ENCODE measurements at regions not wholly inside any gene's neighbourhood (a gene's known extent, or its start where the extent isn't known, plus 50 kb on each side); places are given as distances from the start of the nearest gene placed in this dataset.

GRCh38 chr5:12477554-12477953 lies 573.3 kb upstream of the CTNND2 start:
- H3K4me1 Mint-ChIP-seq (ENCODE audit: low read depth in 2 of 2), result no peaks in the 10 kb centered on the region
- peaks cover 3% of the 10 kb centered on the region for H3K9me3 Mint-ChIP-seq
- ATAC-seq (no peak), DNase-seq (ENCODE audit: low spot score) (no peak)
- H3K4me3 Mint-ChIP-seq, result no peak overlapping the region
- H3K27ac Mint-ChIP-seq, result no peak overlapping the region
- no peaks in the 10 kb centered on the region for H3K27me3 Mint-ChIP-seq
- H3K36me3 Mint-ChIP-seq, result no peaks in the 10 kb centered on the region

GRCh38 chr5:12467799-12468198 lies 563.6 kb upstream of the CTNND2 start:
- H3K4me3 Mint-ChIP-seq, result no peak overlapping the region
- H3K36me3 Mint-ChIP-seq, result peaks cover 11% of the 10 kb centered on the region
- peaks cover 32% of the 10 kb centered on the region for H3K9me3 Mint-ChIP-seq
- no peak for ATAC-seq
- H3K4me1 Mint-ChIP-seq (ENCODE audit: low read depth in 2 of 2), result no peaks in the 10 kb centered on the region
- no peak overlapping the region for H3K27ac Mint-ChIP-seq
- no peak for DNase-seq (ENCODE audit: low spot score)
- no peaks in the 10 kb centered on the region for H3K27me3 Mint-ChIP-seq

GRCh38 chr5:12460493-12461261 lies 556.4 kb upstream of the CTNND2 start:
- peaks cover 15% of the 10 kb centered on the region for H3K9me3 Mint-ChIP-seq
- no peak overlapping the region for H3K27ac Mint-ChIP-seq
- H3K36me3 Mint-ChIP-seq, result no peaks in the 10 kb centered on the region
- H3K4me1 Mint-ChIP-seq (ENCODE audit: low read depth in 2 of 2), result no peaks in the 10 kb centered on the region
- H3K4me3 Mint-ChIP-seq, result no peak overlapping the region
- DNase-seq (ENCODE audit: low spot score) (no peak), ATAC-seq (no peak)
- no peaks in the 10 kb centered on the region for H3K27me3 Mint-ChIP-seq

- Mint-ChIP-seq H3K27me3 (no peaks in the 10 kb centered on the region), H3K36me3 (no peaks in the 10 kb centered on the region), H3K4me3 (no peak overlapping the region), H3K4me1 (ENCODE audit: low read depth in 2 of 2) (no peaks in the 10 kb centered on the region), H3K27ac (no peak overlapping the region), H3K9me3 (peaks cover 15% of the 10 kb centered on the region)
- DNase-seq (ENCODE audit: low spot score) (no peak), ATAC-seq (no peak)
Observed at GRCh38 chr5:12459326-12459725, 555.1 kb upstream of the CTNND2 start.

GRCh38 chr5:12419075-12419474 lies 514.8 kb upstream of the CTNND2 start:
- Mint-ChIP-seq H3K36me3 (no peaks in the 10 kb centered on the region), H3K4me1 (ENCODE audit: low read depth in 2 of 2) (no peaks in the 10 kb centered on the region), H3K27ac (no peak overlapping the region), H3K4me3 (no peak overlapping the region), H3K9me3 (peaks cover 16% of the 10 kb centered on the region), H3K27me3 (no peaks in the 10 kb centered on the region)
- ATAC-seq, result no peak
- DNase-seq (ENCODE audit: low spot score), result no peak

- Mint-ChIP-seq H3K27ac (no peak overlapping the region), H3K4me3 (no peak overlapping the region), H3K36me3 (no peaks in the 10 kb centered on the region), H3K27me3 (no peaks in the 10 kb centered on the region), H3K9me3 (peaks cover 18% of the 10 kb centered on the region), H3K4me1 (ENCODE audit: low read depth in 2 of 2) (no peaks in the 10 kb centered on the region)
- no peak for DNase-seq (ENCODE audit: low spot score)
- no peak for ATAC-seq
Observed at GRCh38 chr5:12413585-12413984, 509.3 kb upstream of the CTNND2 start.

- H3K36me3 Mint-ChIP-seq, result no peaks in the 10 kb centered on the region
- H3K27ac Mint-ChIP-seq, result no peak overlapping the region
- DNase-seq (ENCODE audit: low spot score) (no peak), ATAC-seq (no peak)
- H3K4me1 Mint-ChIP-seq (ENCODE audit: low read depth in 2 of 2), result no peaks in the 10 kb centered on the region
- H3K4me3 Mint-ChIP-seq, result no peak overlapping the region
- peaks cover 18% of the 10 kb centered on the region for H3K9me3 Mint-ChIP-seq
- H3K27me3 Mint-ChIP-seq, result no peaks in the 10 kb centered on the region
Observed at GRCh38 chr5:12413075-12413474, 508.8 kb upstream of the CTNND2 start.

GRCh38 chr5:12399868-12400267 lies 495.6 kb upstream of the CTNND2 start:
- Mint-ChIP-seq H3K4me1 (ENCODE audit: low read depth in 2 of 2) (no peaks in the 10 kb centered on the region), H3K36me3 (no peaks in the 10 kb centered on the region), H3K27me3 (no peaks in the 10 kb centered on the region), H3K9me3 (peaks cover 10% of the 10 kb centered on the region), H3K27ac (no peak overlapping the region), H3K4me3 (no peak overlapping the region)
- DNase-seq (ENCODE audit: low spot score), result no peak
- ATAC-seq, result no peak

- DNase-seq (ENCODE audit: low spot score) (no peak), ATAC-seq (no peak)
- H3K27me3 Mint-ChIP-seq, result no peaks in the 10 kb centered on the region
- H3K36me3 Mint-ChIP-seq, result peaks cover 4% of the 10 kb centered on the region
- peaks cover 4% of the 10 kb centered on the region for H3K9me3 Mint-ChIP-seq
- no peak overlapping the region for H3K4me3 Mint-ChIP-seq
- no peak overlapping the region for H3K27ac Mint-ChIP-seq
- no peaks in the 10 kb centered on the region for H3K4me1 Mint-ChIP-seq (ENCODE audit: low read depth in 2 of 2)
Observed at GRCh38 chr5:12392246-12392645, 488.0 kb upstream of the CTNND2 start.

GRCh38 chr5:12385095-12385494 lies 480.8 kb upstream of the CTNND2 start:
- no peak for ATAC-seq
- no peak overlapping the region for H3K27ac Mint-ChIP-seq

GRCh38 chr5:12384005-12384404 lies 479.8 kb upstream of the CTNND2 start:
- DNase-seq (ENCODE audit: low spot score), result no peak

More at GRCh38 chr5:12385095-12385494, 480.8 kb upstream of the CTNND2 start:
- Mint-ChIP-seq H3K4me1 (ENCODE audit: low read depth in 2 of 2) (no peaks in the 10 kb centered on the region), H3K9me3 (peaks cover 29% of the 10 kb centered on the region), H3K27me3 (no peaks in the 10 kb centered on the region), H3K4me3 (no peak overlapping the region), H3K36me3 (no peaks in the 10 kb centered on the region)
- DNase-seq (ENCODE audit: low spot score), result no peak

GRCh38 chr5:12367973-12368372 lies 463.7 kb upstream of the CTNND2 start:
- H3K4me3 Mint-ChIP-seq, result no peak overlapping the region
- DNase-seq (ENCODE audit: low spot score), result no peak
- peaks cover 7% of the 10 kb centered on the region for H3K9me3 Mint-ChIP-seq
- no peaks in the 10 kb centered on the region for H3K36me3 Mint-ChIP-seq
- H3K27me3 Mint-ChIP-seq, result no peaks in the 10 kb centered on the region
- H3K4me1 Mint-ChIP-seq (ENCODE audit: low read depth in 2 of 2), result no peaks in the 10 kb centered on the region
- no peak overlapping the region for H3K27ac Mint-ChIP-seq
- ATAC-seq, result no peak

More at GRCh38 chr5:12384005-12384404, 479.8 kb upstream of the CTNND2 start:
- Mint-ChIP-seq H3K36me3 (no peaks in the 10 kb centered on the region), H3K4me1 (ENCODE audit: low read depth in 2 of 2) (no peaks in the 10 kb centered on the region), H3K4me3 (no peak overlapping the region), H3K27ac (no peak overlapping the region), H3K9me3 (peaks cover 35% of the 10 kb centered on the region), H3K27me3 (no peaks in the 10 kb centered on the region)
- no peak for ATAC-seq

- H3K9me3 Mint-ChIP-seq, result peaks cover 19% of the 10 kb centered on the region
- H3K36me3 Mint-ChIP-seq, result peaks cover 11% of the 10 kb centered on the region
- no peaks in the 10 kb centered on the region for H3K4me1 Mint-ChIP-seq (ENCODE audit: low read depth in 2 of 2)
- no peak overlapping the region for H3K27ac Mint-ChIP-seq
- H3K4me3 Mint-ChIP-seq, result no peak overlapping the region
- no peaks in the 10 kb centered on the region for H3K27me3 Mint-ChIP-seq
- ATAC-seq (no peak), DNase-seq (ENCODE audit: low spot score) (no peak)
Observed at GRCh38 chr5:12360218-12360617, 456.0 kb upstream of the CTNND2 start.

- H3K27me3 Mint-ChIP-seq, result no peaks in the 10 kb centered on the region
- H3K27ac Mint-ChIP-seq, result no peak overlapping the region
- ATAC-seq (no peak), DNase-seq (ENCODE audit: low spot score) (no peak)
- H3K4me1 Mint-ChIP-seq (ENCODE audit: low read depth in 2 of 2), result no peaks in the 10 kb centered on the region
- no peak overlapping the region for H3K4me3 Mint-ChIP-seq
- peaks cover 22% of the 10 kb centered on the region for H3K9me3 Mint-ChIP-seq
- H3K36me3 Mint-ChIP-seq, result peaks cover 11% of the 10 kb centered on the region
Observed at GRCh38 chr5:12358371-12359090, 454.3 kb upstream of the CTNND2 start.
